GM12878 (cell line): ENCODE measurements at regions not wholly inside any gene's neighbourhood (a gene's known extent, or its start where the extent isn't known, plus 50 kb on each side); places are given as distances from the start of the nearest gene placed in this dataset.

Source experiments
- ATAC-seq: fragments of 200-7000 bp; cut with Tn5 transposase; 3 replicates; pipeline ENCODE4 v1.9.1; 2020; ENCODE audit warnings: mild to moderate bottlenecking, moderate library complexity
- BruUV-seq: library from RNA; stranded (reverse); fragments of 400-500 nt; replicated peaks from 2 replicates; lab custom pipeline; 2021; lab: Mats Ljungman, UMichigan
- CTCF ChIA-PET: fragments of 300-600 bp; sonication (Branson Sonifier 250); formaldehyde crosslinking; extraction: SDS; loops from one replicate; lab custom pipeline; 2021; ENCODE audit warnings: inconsistent platforms; lab: Yijun Ruan, JAX
- POLR2A ChIA-PET: fragments of 350-600 bp; formaldehyde crosslinking; extraction: SDS; loops from one replicate; lab custom pipeline; 2021; ENCODE audit warnings: inconsistent platforms; lab: Charles Lee
- RAD21 ChIA-PET: fragments of 300-600 bp; sonication (Branson Sonifier 250); formaldehyde crosslinking; loops from one replicate; lab custom pipeline; 2023; ENCODE audit warnings: antibody characterized with exemption; ENCODE audit not compliant: unreplicated experiment; lab: Charles Lee
- SMC1A ChIA-PET: fragments of 300-600 bp; sonication (Branson Sonifier 250); formaldehyde crosslinking; loops from one replicate; lab custom pipeline; 2023; ENCODE audit not compliant: unreplicated experiment, uncharacterized antibody; lab: Charles Lee
- DNase-seq: peaks from one replicate; pipeline ENCODE4 v3.0.0-alpha.2; 2011; ENCODE audit warnings: low read depth, low spot score
- FAIRE-seq: peaks from 3 replicates; lab custom pipeline; 2011; peaks lifted over from hg19 to GRCh38; lab: Jason Lieb, UNC
- H2AFZ ChIP-seq: 2 replicates; pipeline ENCODE4 v1.6.0; 2011; ENCODE audit warnings: low read depth, low read length, control low read depth; ENCODE audit not compliant: control insufficient read depth
- H3K27ac ChIP-seq: 2 replicates; pipeline ENCODE4 v1.5.1; 2011; ENCODE audit warnings: control low read depth; ENCODE audit not compliant: control insufficient read depth, insufficient read depth
- H3K27me3 ChIP-seq, 2 experiments: replicated peaks in 1 of 2; 2 replicates each; pipeline versions ENCODE4 v1.6.0 to v1.6.1; 2011; ENCODE audit warnings: low read length in 1 of 2; ENCODE audit not compliant: control insufficient read depth in 2 of 2, insufficient read depth in 2 of 2
- H3K36me3 ChIP-seq, 2 experiments: 2 replicates each; pipeline ENCODE4 v1.5.1; 2011; ENCODE audit warnings: low read length in 1 of 2; ENCODE audit not compliant: control insufficient read depth in 2 of 2, insufficient read depth in 2 of 2
- H3K4me1 ChIP-seq: 2 replicates; pipeline ENCODE4 v1.6.1; 2011; ENCODE audit warnings: mild to moderate bottlenecking, low read length, moderate library complexity, mixed read lengths; ENCODE audit not compliant: control insufficient read depth, insufficient read depth
- H3K4me2 ChIP-seq: 2 replicates; pipeline ENCODE4 v1.6.0; 2011; ENCODE audit warnings: control low read depth; ENCODE audit not compliant: control insufficient read depth, insufficient read depth
- H3K4me3 ChIP-seq: fragments of 200-600 bp; sonication (generic); 2 replicates; pipeline ENCODE4 v1.5.1; 2016
- H3K79me2 ChIP-seq: 2 replicates; pipeline ENCODE4 v1.6.0; 2011; ENCODE audit warnings: low read length; ENCODE audit not compliant: control insufficient read depth, insufficient read depth
- H3K9ac ChIP-seq: 2 replicates; pipeline ENCODE4 v1.8.0; 2011; ENCODE audit warnings: low read length, control low read depth, mixed read lengths; ENCODE audit not compliant: control insufficient read depth, insufficient read depth
- H3K9me3 ChIP-seq: replicated peaks from 3 replicates; pipeline ENCODE4 v1.5.1; 2011; ENCODE audit warnings: mild to moderate bottlenecking, low read length; ENCODE audit not compliant: control insufficient read depth, insufficient read depth
- H4K20me1 ChIP-seq: 2 replicates; pipeline ENCODE4 v1.6.0; 2011; ENCODE audit not compliant: control insufficient read depth, insufficient read depth
- CHD4 ChIP-seq: fragments of 200-600 bp; sonication (generic); IDR thresholded peaks from 2 replicates; pipeline ENCODE4 v1.6.1; 2016; ENCODE audit warnings: mild to moderate bottlenecking
- EED ChIP-seq: sonication (generic); IDR thresholded peaks from 2 replicates; pipeline ENCODE4 v1.6.1; 2016; ENCODE audit warnings: antibody characterized with exemption, low read depth
- HDAC2 ChIP-seq: fragments of 200-600 bp; sonication (generic); IDR thresholded peaks from 2 replicates; pipeline ENCODE4 v1.6.1; 2017
- IKZF2 ChIP-seq, 2 experiments: fragments of 450-650 bp; IDR thresholded peaks; 2 replicates each; pipeline ENCODE4 v1.6.1; 2017; ENCODE audit warnings: mild to moderate bottlenecking in 2 of 2, moderate library complexity in 2 of 2
- KAT2A ChIP-seq: conservative IDR thresholded peaks from 2 replicates; pipeline ENCODE4 v1.6.1; 2011; ENCODE audit warnings: low read depth, low read length; ENCODE audit not compliant: control insufficient read depth
- MEF2A ChIP-seq: IDR thresholded peaks from 2 replicates; pipeline ENCODE4 v1.6.1; 2011; ENCODE audit warnings: low read depth, mild to moderate bottlenecking, low read length, moderate library complexity; ENCODE audit not compliant: insufficient read depth
- NFIC ChIP-seq: IDR thresholded peaks from 2 replicates; pipeline ENCODE4 v1.6.1; 2012; ENCODE audit warnings: low read depth, mild to moderate bottlenecking, inconsistent platforms, low read length, moderate library complexity
- NFYA ChIP-seq: IDR thresholded peaks from 2 replicates; pipeline ENCODE4 v1.6.1; 2011; ENCODE audit warnings: low read depth, mild to moderate bottlenecking, low read length, improper control_type of control experiment, borderline replicate concordance
- NFYB ChIP-seq: IDR thresholded peaks from 2 replicates; pipeline ENCODE4 v1.6.1; 2011; ENCODE audit warnings: low read depth, mild to moderate bottlenecking, low read length, improper control_type of control experiment, moderate library complexity; ENCODE audit not compliant: insufficient read depth
- ZNF622 ChIP-seq: fragments of 450-650 bp; IDR thresholded peaks from 2 replicates; pipeline ENCODE4 v1.6.1; 2017; ENCODE audit warnings: mild to moderate bottlenecking, inconsistent platforms
- WGBS: methylation state at CpG from one replicate; pipeline ENCODE4 v1.1.6; 2016; ENCODE audit warnings: low lambda C conversion rate; ENCODE audit not compliant: insufficient replicate concordance, insufficient coverage; ENCODE audit errors: missing lambda C conversion rate; 5-methylcytosine and 5-hydroxymethylcytosine counted together
- in situ Hi-C: fragments of 300-500 bp; cut with MboI; formaldehyde crosslinking; loops from 9 replicates; pipeline ENCODE4 v1.14.3; 2018; ENCODE audit warnings: mixed read lengths
- intact Hi-C: fragments of 100-400 bp; cut with micrococcal nuclease; formaldehyde crosslinking; loops from one replicate; pipeline ENCODE4 v1.14.2; 2022; ENCODE audit not compliant: unreplicated experiment
- TF ChIP-seq, protein P1 (sequence below): fragments of 450-650 bp; IDR thresholded peaks from 2 replicates; pipeline ENCODE4 v1.6.1; 2017; ENCODE audit warnings: mild to moderate bottlenecking, low read depth, inconsistent platforms; ENCODE audit not compliant: poor library complexity, severe bottlenecking
- TF ChIP-seq, protein P2 (sequence below): fragments of 450-650 bp; formaldehyde crosslinking; IDR thresholded peaks from 2 replicates; pipeline ENCODE4 v1.4.0; 2020; ENCODE audit warnings: mild to moderate bottlenecking, moderate library complexity
- TF ChIP-seq, protein P3 (sequence below), 3 experiments: IDR thresholded peaks in 2 of 3; conservative IDR thresholded peaks in 1 of 3; 2 replicates each; pipeline ENCODE4 v1.5.1; 2011; ENCODE audit warnings: low read depth in 3 of 3, low read length in 3 of 3, mild to moderate bottlenecking in 3 of 3, control low read depth in 2 of 3, moderate library complexity in 2 of 3, inconsistent platforms in 1 of 3, mixed read lengths in 1 of 3; ENCODE audit not compliant: control insufficient read depth in 2 of 3, insufficient read depth in 1 of 3; ENCODE audit errors: extremely low read depth in 1 of 3
- TF ChIP-seq, protein P4 (sequence below): fragments of 450-650 bp; conservative IDR thresholded peaks from 2 replicates; pipeline ENCODE4 v1.6.1; 2017; ENCODE audit warnings: mild to moderate bottlenecking, moderate library complexity

DNA sequence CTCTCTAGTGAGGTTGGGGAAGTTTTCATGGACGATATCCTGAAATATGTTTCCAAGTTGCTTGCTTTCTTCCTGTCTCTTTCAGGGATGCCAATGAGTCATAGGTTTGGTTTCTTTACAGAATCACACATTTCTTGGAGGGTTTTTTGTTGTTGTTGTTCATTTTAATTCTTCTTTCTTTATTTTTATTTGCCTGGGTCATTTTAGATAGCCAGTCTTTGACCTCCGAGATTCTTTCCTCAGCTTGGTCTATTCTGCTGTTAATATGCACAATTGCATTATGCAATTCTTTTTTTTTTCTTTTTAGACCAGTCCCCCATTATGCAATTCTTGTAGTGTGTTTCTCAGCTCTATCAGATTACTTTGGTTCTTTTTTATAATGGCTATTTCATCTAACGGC lies 338.9 kb downstream of the AEBP2 start:
- Histone ChIP-seq H4K20me1 (no peaks in the 10 kb centered on the region), H3K9me3 (no peaks in the 10 kb centered on the region), H3K4me1 (no peaks in the 10 kb centered on the region), H3K36me3 (no peaks in the 10 kb centered on the region), H3K27ac (no peak overlapping the region), H3K9ac (no peak overlapping the region), H3K4me3 (no peak overlapping the region), H3K79me2 (no peaks in the 10 kb centered on the region), H3K4me2 (no peak overlapping the region), H3K27me3 (no peaks in the 10 kb centered on the region), H2AFZ (no peak overlapping the region)
- FAIRE-seq: no peak
- intact Hi-C loops (no loop called here), in situ Hi-C loops (no loop called here)
- no peak for ATAC-seq
- RAD21 ChIA-PET: interaction anchor here (0.7 to 2.5 kb wide), 5 partner anchors 14 to 443 kb away, joined by 3 to 12 read pairs (median 4); no protein-coding TSS in a partner anchor
- CTCF ChIA-PET: interaction anchor here (0.9 to 1.5 kb wide), 2 partner anchors 42 to 115 kb away, joined by 3 to 8 read pairs; no protein-coding TSS in a partner anchor
- POLR2A ChIA-PET: no interaction called here
- DNase-seq: no peak
- BruUV-seq: no TSS peak
- SMC1A ChIA-PET: interaction anchor here (1.2 to 3.1 kb wide), 4 partner anchors 9 to 135 kb away, joined by 3 to 10 read pairs (median 3); no protein-coding TSS in a partner anchor
- WGBS: 35% methylated on average over 3 of the region's 3 CpGs
- TF ChIP-seq, protein P1, sequence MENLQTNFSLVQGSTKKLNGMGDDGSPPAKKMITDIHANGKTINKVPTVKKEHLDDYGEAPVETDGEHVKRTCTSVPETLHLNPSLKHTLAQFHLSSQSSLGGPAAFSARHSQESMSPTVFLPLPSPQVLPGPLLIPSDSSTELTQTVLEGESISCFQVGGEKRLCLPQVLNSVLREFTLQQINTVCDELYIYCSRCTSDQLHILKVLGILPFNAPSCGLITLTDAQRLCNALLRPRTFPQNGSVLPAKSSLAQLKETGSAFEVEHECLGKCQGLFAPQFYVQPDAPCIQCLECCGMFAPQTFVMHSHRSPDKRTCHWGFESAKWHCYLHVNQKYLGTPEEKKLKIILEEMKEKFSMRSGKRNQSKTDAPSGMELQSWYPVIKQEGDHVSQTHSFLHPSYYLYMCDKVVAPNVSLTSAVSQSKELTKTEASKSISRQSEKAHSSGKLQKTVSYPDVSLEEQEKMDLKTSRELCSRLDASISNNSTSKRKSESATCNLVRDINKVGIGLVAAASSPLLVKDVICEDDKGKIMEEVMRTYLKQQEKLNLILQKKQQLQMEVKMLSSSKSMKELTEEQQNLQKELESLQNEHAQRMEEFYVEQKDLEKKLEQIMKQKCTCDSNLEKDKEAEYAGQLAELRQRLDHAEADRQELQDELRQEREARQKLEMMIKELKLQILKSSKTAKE: no peak
- TF ChIP-seq EED (no peak), HDAC2 (no peak), NFIC (no peak), CHD4 (no peak), ZNF622 (no peak), MEF2A (no peak), IKZF2 (IDR thresholded peaks at IDR 0.05) (no peak), KAT2A (no peak), NFYB (no peak), NFYA (no peak)
- TF ChIP-seq, protein P2, sequence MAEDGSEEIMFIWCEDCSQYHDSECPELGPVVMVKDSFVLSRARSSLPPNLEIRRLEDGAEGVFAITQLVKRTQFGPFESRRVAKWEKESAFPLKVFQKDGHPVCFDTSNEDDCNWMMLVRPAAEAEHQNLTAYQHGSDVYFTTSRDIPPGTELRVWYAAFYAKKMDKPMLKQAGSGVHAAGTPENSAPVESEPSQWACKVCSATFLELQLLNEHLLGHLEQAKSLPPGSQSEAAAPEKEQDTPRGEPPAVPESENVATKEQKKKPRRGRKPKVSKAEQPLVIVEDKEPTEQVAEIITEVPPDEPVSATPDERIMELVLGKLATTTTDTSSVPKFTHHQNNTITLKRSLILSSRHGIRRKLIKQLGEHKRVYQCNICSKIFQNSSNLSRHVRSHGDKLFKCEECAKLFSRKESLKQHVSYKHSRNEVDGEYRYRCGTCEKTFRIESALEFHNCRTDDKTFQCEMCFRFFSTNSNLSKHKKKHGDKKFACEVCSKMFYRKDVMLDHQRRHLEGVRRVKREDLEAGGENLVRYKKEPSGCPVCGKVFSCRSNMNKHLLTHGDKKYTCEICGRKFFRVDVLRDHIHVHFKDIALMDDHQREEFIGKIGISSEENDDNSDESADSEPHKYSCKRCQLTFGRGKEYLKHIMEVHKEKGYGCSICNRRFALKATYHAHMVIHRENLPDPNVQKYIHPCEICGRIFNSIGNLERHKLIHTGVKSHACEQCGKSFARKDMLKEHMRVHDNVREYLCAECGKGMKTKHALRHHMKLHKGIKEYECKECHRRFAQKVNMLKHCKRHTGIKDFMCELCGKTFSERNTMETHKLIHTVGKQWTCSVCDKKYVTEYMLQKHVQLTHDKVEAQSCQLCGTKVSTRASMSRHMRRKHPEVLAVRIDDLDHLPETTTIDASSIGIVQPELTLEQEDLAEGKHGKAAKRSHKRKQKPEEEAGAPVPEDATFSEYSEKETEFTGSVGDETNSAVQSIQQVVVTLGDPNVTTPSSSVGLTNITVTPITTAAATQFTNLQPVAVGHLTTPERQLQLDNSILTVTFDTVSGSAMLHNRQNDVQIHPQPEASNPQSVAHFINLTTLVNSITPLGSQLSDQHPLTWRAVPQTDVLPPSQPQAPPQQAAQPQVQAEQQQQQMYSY: no peak
- TF ChIP-seq, protein P3, sequence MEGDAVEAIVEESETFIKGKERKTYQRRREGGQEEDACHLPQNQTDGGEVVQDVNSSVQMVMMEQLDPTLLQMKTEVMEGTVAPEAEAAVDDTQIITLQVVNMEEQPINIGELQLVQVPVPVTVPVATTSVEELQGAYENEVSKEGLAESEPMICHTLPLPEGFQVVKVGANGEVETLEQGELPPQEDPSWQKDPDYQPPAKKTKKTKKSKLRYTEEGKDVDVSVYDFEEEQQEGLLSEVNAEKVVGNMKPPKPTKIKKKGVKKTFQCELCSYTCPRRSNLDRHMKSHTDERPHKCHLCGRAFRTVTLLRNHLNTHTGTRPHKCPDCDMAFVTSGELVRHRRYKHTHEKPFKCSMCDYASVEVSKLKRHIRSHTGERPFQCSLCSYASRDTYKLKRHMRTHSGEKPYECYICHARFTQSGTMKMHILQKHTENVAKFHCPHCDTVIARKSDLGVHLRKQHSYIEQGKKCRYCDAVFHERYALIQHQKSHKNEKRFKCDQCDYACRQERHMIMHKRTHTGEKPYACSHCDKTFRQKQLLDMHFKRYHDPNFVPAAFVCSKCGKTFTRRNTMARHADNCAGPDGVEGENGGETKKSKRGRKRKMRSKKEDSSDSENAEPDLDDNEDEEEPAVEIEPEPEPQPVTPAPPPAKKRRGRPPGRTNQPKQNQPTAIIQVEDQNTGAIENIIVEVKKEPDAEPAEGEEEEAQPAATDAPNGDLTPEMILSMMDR (IDR thresholded peaks at IDR 0.05 in 2 of 3, conservative IDR thresholded peaks at IDR 0.05 in 1 of 3; ENCODE audit: control insufficient read depth in 2 of 3, extremely low read depth in 1 of 3, insufficient read depth in 1 of 3, low read depth in 3 of 3, low read length in 3 of 3): no peak
- TF ChIP-seq, protein P4, sequence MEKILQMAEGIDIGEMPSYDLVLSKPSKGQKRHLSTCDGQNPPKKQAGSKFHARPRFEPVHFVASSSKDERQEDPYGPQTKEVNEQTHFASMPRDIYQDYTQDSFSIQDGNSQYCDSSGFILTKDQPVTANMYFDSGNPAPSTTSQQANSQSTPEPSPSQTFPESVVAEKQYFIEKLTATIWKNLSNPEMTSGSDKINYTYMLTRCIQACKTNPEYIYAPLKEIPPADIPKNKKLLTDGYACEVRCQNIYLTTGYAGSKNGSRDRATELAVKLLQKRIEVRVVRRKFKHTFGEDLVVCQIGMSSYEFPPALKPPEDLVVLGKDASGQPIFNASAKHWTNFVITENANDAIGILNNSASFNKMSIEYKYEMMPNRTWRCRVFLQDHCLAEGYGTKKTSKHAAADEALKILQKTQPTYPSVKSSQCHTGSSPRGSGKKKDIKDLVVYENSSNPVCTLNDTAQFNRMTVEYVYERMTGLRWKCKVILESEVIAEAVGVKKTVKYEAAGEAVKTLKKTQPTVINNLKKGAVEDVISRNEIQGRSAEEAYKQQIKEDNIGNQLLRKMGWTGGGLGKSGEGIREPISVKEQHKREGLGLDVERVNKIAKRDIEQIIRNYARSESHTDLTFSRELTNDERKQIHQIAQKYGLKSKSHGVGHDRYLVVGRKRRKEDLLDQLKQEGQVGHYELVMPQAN: no peak
